ENCODE measurements at regions not wholly inside any gene's neighbourhood (a gene's known extent, or its start where the extent isn't known, plus 50 kb on each side); places are given as distances from the start of the nearest gene placed in this dataset.

GRCh38 chr13:53105477-53105876 is 76.9 kb downstream of the OLFM4 start:
- CTCF ChIA-PET (ENCODE audit: partially characterized antibody): interaction anchor here (1.0 to 1.5 kb wide), 2 partner anchors 21 to 137 kb away, joined by 3 to 6 read pairs; no protein-coding TSS in a partner anchor
- no peak overlapping the region for H3K23ac ChIP-seq (ENCODE audit: insufficient read length)
- no peak for FAIRE-seq
- no peak for TF ChIP-seq ASH2L (IDR thresholded peaks at IDR 0.05; ENCODE audit: low read length)
- no peak for TF ChIP-seq NANOG (IDR thresholded peaks at IDR 0.05; ENCODE audit: insufficient read depth, low read depth, low read length, poor library complexity, severe bottlenecking)
- no peak for TF ChIP-seq SP2 (IDR thresholded peaks at IDR 0.05; ENCODE audit: low read length)
- TF ChIP-seq POLR2AphosphoS5 (IDR thresholded peaks at IDR 0.05; ENCODE audit: low read depth, low read length): no peak
- TF ChIP-seq KDM4A (IDR thresholded peaks at IDR 0.05; ENCODE audit: low read depth, low read length, severe bottlenecking): no peak
- TF ChIP-seq HDAC2 (IDR thresholded peaks at IDR 0.05; ENCODE audit: borderline replicate concordance in 1 of 2, low read depth in 2 of 2, low read length in 2 of 2): no peak
- no peak for TF ChIP-seq BCL11A (IDR thresholded peaks at IDR 0.05; ENCODE audit: low read depth in 2 of 2, low read length in 2 of 2)
- TF ChIP-seq TAF1 (IDR thresholded peaks at IDR 0.05; ENCODE audit: low read depth, low read length): no peak
- no peak for TF ChIP-seq CHD2 (IDR thresholded peaks at IDR 0.05; ENCODE audit: low read length)
- no peak for TF ChIP-seq SP1 (IDR thresholded peaks at IDR 0.05; ENCODE audit: low read depth, low read length)
- TF ChIP-seq TAF7 (optimal IDR thresholded peaks at IDR 0.05; ENCODE audit: borderline replicate concordance, low read depth, low read length): no peak
- no peak for TF ChIP-seq MAX (IDR thresholded peaks at IDR 0.05)
- no peak for TF ChIP-seq MAFK (IDR thresholded peaks at IDR 0.05; ENCODE audit: low read depth, low read length)
- no peak for TF ChIP-seq BACH1 (IDR thresholded peaks at IDR 0.05; ENCODE audit: low read length)
- no peak for TF ChIP-seq JUN (IDR thresholded peaks at IDR 0.05; ENCODE audit: low read depth, low read length)
- TF ChIP-seq GABPA (IDR thresholded peaks at IDR 0.05; ENCODE audit: borderline replicate concordance, insufficient read depth, low read length): no peak

More at GRCh38 chr13:53105477-53105876, 76.9 kb downstream of the OLFM4 start:
- Histone ChIP-seq H3K4me2 (ENCODE audit: insufficient read depth in 1 of 2, low read depth in 2 of 2, low read length in 2 of 2) (no peak overlapping the region), H3K18ac (ENCODE audit: extremely low read depth, low read length) (no peak overlapping the region), H3K27me3 (replicated peaks in 1 of 4; ENCODE audit: control insufficient read depth in 3 of 4, extremely low read depth in 1 of 4, insufficient read depth in 3 of 4, low read length in 3 of 4) (no peaks in the 10 kb centered on the region), H4K20me1 (replicated peaks in 1 of 2; ENCODE audit: control insufficient read depth in 1 of 2, insufficient read depth in 2 of 2, low read length in 2 of 2) (no peaks in the 10 kb centered on the region), H2AK5ac (ENCODE audit: low read depth, low read length) (no peak overlapping the region), H3K4me3 (ENCODE audit: extremely low read depth in 1 of 4, insufficient read depth in 2 of 4, low read depth in 3 of 4, low read length in 4 of 4) (no peak overlapping the region), H3K27ac (ENCODE audit: low read depth, low read length) (no peak overlapping the region), H2BK15ac (ENCODE audit: low read length) (no peak overlapping the region), H2BK120ac (replicated peaks; ENCODE audit: low read depth, low read length) (no peak overlapping the region), H2BK20ac (ENCODE audit: low read length) (no peak overlapping the region), H3K4me1 (replicated peaks in 1 of 4; ENCODE audit: control insufficient read depth in 3 of 4, insufficient read depth in 4 of 4, low read length in 3 of 4) (no peaks in the 10 kb centered on the region), H3K56ac (replicated peaks; ENCODE audit: insufficient read length, low read depth, low read length) (no peak overlapping the region), H4K8ac (ENCODE audit: extremely low read depth, insufficient read depth, low read length) (no peak overlapping the region), H3K79me2 (ENCODE audit: control insufficient read depth in 1 of 2, insufficient read depth in 2 of 2, low read length in 2 of 2) (no peaks in the 10 kb centered on the region), H3K9ac (replicated peaks in 1 of 4; ENCODE audit: extremely low read depth in 1 of 4, low read depth in 3 of 4, low read length in 3 of 4) (no peak overlapping the region), H2BK5ac (ENCODE audit: low read depth, low read length) (no peak overlapping the region), H3K23me2 (ENCODE audit: low read depth, low read length) (no peaks in the 10 kb centered on the region), H4K91ac (replicated peaks; ENCODE audit: insufficient read length, low read length) (no peak overlapping the region), H3K4ac (replicated peaks; ENCODE audit: insufficient read length, low read depth, low read length) (no peak overlapping the region), H3K79me1 (ENCODE audit: low read depth, low read length) (no peaks in the 10 kb centered on the region), H3K9me3 (ENCODE audit: insufficient read depth in 2 of 2, low read depth in 1 of 2, low read length in 1 of 2) (no peaks in the 10 kb centered on the region), H3K36me3 (ENCODE audit: control insufficient read depth in 2 of 4, insufficient read depth in 4 of 4, low read length in 3 of 4) (no peaks in the 10 kb centered on the region), H3K14ac (ENCODE audit: insufficient read length) (no peak overlapping the region), H2AFZ (ENCODE audit: low read length) (no peak overlapping the region), H2BK12ac (ENCODE audit: low read depth, low read length) (no peak overlapping the region), H4K5ac (ENCODE audit: insufficient read length, low read depth, low read length) (no peak overlapping the region)
- DNase-seq (ENCODE audit: low read depth in 1 of 2, low spot score in 2 of 2): no peak
- POLR2A ChIA-PET (ENCODE audit: partially characterized antibody): no interaction called here
- 91% methylated on average over 3 of the region's 3 CpGs; no CpG with 5 or more reads in 1 of the 2 experiments for whole genome bisulfite sequencing, 2 experiments (ENCODE audit: extremely low coverage in 1 of 2, insufficient coverage in 1 of 2, insufficient read length in 1 of 2, insufficient replicate concordance in 2 of 2, low coverage in 1 of 2, low lambda C conversion rate in 2 of 2, missing lambda C conversion rate in 1 of 2)
